C4-2B (cell line): ENCODE measurements at regions not wholly inside any gene's neighbourhood (a gene's known extent, or its start where the extent isn't known, plus 50 kb on each side); places are given as distances from the start of the nearest gene placed in this dataset.

Source experiments
- CTCF ChIP-seq: fragments of 450-650 bp; conservative IDR thresholded peaks from 2 replicates; pipeline ENCODE4 v1.5.1; 2017; ENCODE audit warnings: mild to moderate bottlenecking
- ZFX ChIP-seq: fragments of 450-650 bp; IDR thresholded peaks from 2 replicates; pipeline ENCODE4 v1.6.1; 2017

GRCh38 chr2:238692562-238692961, 155.3 kb upstream of the TWIST2 start:
- no peak for TF ChIP-seq CTCF
- no peak for TF ChIP-seq ZFX
